NCI-H446 treated with DMSO at 0.1 percent for 48 hours (cell line): ENCODE measurements at regions not wholly inside any gene's neighbourhood (a gene's known extent, or its start where the extent isn't known, plus 50 kb on each side); places are given as distances from the start of the nearest gene placed in this dataset.
"Not testable (repeated sequence)": the region's sequence is repeated elsewhere in the genome, so short reads cannot be mapped to it uniquely, and the experiment has no call there.

ENCODE experiments used
- DNase-seq: peaks from one replicate; lab custom pipeline; 2025; lab: John Stamatoyannopoulos, UW

GRCh38 chr2:2466534-2466933, 135.5 kb upstream of the MYT1L start:
- no peak for DNase-seq

- DNase-seq: no peak
These were observed 133.6 kb upstream of the MYT1L start for GRCh38 chr2:2464643-2465042.

GRCh38 chr2:2464094-2464493, 133.0 kb upstream of the MYT1L start:
- DNase-seq: no peak

DNA sequence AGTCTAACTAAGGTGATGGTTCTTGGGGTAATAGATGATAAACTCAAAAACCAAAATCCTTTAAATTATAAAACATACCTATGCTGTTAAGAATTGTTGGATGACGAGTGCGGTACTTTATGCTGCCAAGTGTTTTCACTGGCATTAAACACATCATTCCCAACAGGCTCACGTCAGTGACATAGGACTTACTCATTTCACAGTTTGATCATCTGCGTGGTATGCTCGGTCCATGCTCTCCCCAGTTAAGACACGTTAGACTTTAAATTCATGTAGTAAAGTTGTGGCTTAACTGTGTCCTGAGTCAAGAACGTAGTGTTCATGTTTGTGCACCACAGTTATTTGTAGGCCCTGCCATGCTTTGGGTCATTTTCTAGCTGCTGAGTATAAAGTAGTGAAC, 125.6 kb upstream of the MYT1L start:
- DNase-seq: no peak

GRCh38 chr2:2455151-2455550, 124.1 kb upstream of the MYT1L start:
- DNase-seq: no peak

GRCh38 chr2:2452961-2453360, 121.9 kb upstream of the MYT1L start:
- DNase-seq: no peak

DNA sequence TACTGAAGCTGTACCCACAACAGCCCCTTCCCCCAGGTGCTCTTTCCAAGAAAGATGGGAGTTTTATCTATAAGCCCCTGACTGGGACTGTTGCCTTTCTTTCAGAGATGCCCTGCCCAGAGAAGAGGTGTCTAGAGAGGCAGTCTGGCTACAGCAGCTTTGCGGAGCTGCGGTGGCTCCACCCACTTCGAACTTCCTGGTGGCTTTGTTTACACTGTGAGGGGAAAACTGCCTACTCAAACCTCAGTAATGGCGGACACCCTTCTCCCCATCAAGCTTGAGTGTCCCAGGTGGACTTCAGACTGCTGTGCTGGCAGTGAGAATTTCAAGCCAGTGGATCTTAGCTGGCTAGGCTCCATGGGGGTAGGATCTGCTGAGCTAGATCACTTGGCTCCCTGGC, 120.2 kb upstream of the MYT1L start:
- not testable (repeated sequence) for DNase-seq

- no peak for DNase-seq
These were observed 117.1 kb upstream of the MYT1L start for GRCh38 chr2:2448178-2448577.

- DNase-seq: no peak
These were observed 91.5 kb upstream of the MYT1L start for GRCh38 chr2:2422621-2423020.

DNA sequence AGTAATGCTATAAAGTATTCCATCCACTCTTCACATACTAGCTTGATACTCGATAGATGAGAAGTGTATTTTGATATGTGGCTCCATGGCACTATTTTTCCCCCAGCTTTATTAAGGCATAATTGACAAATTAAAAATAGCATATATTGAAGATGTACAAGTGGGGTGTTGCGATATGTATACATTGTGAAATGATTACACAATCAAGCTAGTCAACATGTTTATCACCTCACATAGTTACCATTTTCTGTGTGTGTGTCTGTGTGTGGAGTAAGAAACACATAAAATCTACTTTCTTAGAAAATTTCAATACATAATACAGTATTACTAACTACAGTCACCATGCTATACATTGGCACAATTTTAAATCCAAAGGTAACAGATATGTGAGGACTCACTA, 82.5 kb upstream of the MYT1L start:
- no peak for DNase-seq

DNA sequence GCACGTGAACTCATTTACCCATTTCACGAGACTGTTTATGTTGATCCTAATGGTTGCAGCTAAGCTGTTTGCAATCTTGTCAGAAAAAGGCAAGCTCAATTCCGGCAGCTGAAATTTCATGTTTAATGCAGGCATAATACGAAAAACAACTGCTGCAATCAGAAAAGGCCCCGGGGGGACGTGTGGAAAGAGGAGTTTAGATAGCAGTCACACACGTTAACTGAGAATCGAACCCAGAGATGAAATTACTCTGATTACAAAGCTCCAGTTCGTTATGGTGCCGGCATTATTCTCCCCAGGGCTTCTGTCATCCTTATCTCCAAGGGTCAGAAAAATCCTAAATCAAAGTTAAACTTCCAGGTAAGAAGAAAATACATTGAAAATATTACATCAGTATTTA, 79.9 kb upstream of the MYT1L start:
- DNase-seq: no peak

GRCh38 chr2:2409481-2409880, 78.4 kb upstream of the MYT1L start:
- no peak for DNase-seq

GRCh38 chr2:2405780-2406179, 74.7 kb upstream of the MYT1L start:
- DNase-seq: no peak

DNA sequence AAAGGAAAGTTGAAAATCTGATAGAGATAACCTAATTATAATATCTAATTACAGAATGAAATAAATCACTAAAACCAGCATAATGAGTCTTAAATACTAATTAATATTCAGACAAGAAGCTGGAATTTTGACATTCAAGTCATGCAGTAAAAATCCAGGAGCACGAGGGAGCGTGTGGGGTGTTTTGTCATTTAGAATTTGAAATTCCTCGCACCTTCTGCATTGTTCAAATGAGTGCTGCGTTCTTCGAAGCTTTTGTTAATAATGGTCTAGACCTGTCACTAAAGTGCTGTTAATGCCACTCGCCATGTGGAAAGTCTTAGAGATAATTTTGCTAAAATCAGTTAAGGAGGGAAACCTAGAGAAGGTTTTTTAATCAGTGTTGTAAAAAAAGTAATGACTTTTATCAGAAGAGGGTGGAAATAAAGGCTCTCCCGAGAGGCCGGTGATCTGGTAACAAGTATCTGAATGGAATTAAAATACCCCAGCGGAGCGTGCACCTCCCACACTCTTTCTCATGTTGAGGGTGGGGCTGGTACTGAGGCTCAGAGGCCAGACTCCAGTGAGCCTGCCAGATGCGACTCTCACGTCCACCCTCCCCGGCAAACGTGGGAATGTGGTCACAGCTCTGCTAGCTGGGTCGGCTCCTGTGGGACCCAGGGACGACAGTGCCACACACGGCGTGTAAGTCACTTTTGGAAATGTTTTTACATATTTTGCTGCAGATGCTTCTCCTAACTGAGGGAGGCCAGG, 69.4 kb upstream of the MYT1L start:
- no peak for DNase-seq

DNA sequence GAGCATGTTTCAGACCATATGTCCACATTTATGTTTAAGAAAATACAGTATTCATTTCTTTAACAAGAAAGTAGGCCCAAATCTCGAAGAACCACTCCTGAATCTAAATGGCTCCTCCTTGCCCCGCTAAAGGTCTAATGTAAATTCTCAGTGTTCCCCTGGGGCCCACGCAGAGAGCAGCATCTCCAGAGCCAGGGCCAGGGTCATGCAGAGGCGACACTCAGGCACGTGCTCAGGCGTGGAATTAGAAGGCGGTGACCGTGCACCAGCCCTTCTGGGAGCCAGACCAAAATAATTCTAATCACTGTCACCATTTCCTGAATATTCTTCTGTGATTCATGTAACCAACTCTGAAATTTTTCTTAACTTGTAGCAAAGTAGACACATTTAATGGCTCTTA, 68.3 kb upstream of the MYT1L start:
- DNase-seq: no peak

DNA sequence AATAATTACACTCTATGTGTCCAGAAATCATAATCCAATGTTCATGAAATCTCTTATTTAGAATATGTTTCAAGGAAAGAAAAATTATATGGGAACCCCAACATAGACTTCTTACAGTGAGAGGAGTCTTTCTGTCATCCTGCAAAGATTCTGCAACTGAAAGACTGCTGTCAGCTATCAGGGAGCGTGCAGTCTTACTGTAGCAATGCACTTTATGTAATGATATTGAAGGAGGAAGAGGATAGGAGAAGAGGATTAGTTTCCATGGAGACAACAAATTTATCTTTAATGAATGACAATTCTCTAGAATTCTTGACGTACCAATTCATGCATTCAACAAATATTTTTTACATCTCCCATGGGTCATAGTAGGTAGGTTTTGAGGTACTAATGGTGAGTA, 61.3 kb upstream of the MYT1L start:
- DNase-seq: no peak

DNA sequence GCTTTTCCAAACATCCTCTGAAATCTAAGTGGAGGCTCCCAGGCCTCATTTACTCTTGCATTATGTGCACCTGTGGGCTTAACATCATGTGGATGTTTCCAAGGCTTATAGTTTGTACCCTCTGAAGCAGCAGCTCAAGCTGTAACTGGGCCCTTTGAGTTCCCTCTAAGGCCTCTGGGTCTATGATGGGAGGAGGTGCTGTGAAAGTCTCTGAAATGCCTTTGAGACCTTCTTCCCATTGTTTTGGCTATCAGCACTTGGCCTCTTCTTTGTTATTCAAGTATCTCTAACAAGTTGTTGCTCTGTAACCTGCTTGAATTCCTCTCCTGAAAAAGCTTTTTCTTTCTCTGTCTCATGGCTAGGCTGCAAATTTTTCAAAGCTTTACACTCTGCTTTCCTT, 58.1 kb upstream of the MYT1L start:
- DNase-seq: no peak
